SK-N-MC (cell line): ENCODE measurements at regions not wholly inside any gene's neighbourhood (a gene's known extent, or its start where the extent isn't known, plus 50 kb on each side); places are given as distances from the start of the nearest gene placed in this dataset.

Source experiments
- EZH2 ChIP-seq: fragments of 200-600 bp; sonication (generic); IDR thresholded peaks from one replicate; pipeline ENCODE4 v1.6.1; 2017; ENCODE audit warnings: antibody characterized with exemption
- FOXP2 ChIP-seq: optimal IDR thresholded peaks from 2 replicates; pipeline ENCODE3; 2011; ENCODE audit warnings: mild to moderate bottlenecking, moderate library complexity; ENCODE audit not compliant: insufficient read depth; ENCODE audit errors: extremely low read length, control extremely low read depth
- POLR2AphosphoS5 ChIP-seq: IDR thresholded peaks from 2 replicates; pipeline ENCODE4 v1.6.1; 2012; ENCODE audit warnings: mild to moderate bottlenecking, low read depth, low read length, borderline replicate concordance

DNA sequence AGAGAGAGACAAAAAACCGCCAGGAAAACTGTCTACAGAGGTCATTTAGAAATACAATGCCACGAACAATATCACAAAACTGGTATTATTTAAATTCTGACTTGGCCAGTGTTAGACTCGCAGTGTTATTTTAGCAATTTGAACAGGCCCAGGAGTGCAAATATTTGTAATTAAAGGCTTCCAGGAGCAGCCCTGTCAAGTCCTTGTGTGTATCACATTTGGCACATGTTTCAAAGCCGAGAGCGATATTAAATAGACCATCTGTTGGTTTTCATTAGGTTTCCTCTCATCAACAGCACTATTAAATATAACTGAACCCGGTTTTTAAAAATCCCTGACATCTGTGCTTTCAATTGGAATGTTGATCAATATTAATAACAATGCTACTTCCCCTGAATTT lies 656.9 kb downstream of the TSN start:
- TF ChIP-seq EZH2, result no peak
- TF ChIP-seq POLR2AphosphoS5, result no peak
- no peak for TF ChIP-seq FOXP2
